ENCODE measurements at regions not wholly inside any gene's neighbourhood (a gene's known extent, or its start where the extent isn't known, plus 50 kb on each side); places are given as distances from the start of the nearest gene placed in this dataset.

GRCh38 chr13:87128491-87128890 lies 542.7 kb upstream of the SLITRK5 start:
- no peak overlapping the region for H3K9ac ChIP-seq (ENCODE audit: insufficient read depth, low read depth, low read length)
- WGBS (ENCODE audit: low lambda C conversion rate) = 0% methylated on average over 2 of the region's 2 CpGs
- DNase-seq (ENCODE audit: low spot score) = no peak
- no peak overlapping the region for H3K4me2 ChIP-seq (ENCODE audit: low read depth, low read length)
- H3K4me3 ChIP-seq (replicated peaks in 1 of 3; ENCODE audit: insufficient read depth in 1 of 3, low read depth in 2 of 3, low read length in 3 of 3) = no peak overlapping the region
- H3K27me3 ChIP-seq (ENCODE audit: control insufficient read depth in 1 of 2, insufficient read depth in 2 of 2, low read length in 2 of 2) = no peaks in the 10 kb centered on the region; a peak in 1 of 5 replicates
- no peak for FAIRE-seq
- no peaks in the 10 kb centered on the region for H3K36me3 ChIP-seq (replicated peaks in 1 of 2; ENCODE audit: control insufficient read depth in 1 of 2, insufficient read depth in 2 of 2, low read length in 2 of 2)
- no peaks in the 10 kb centered on the region for H3K4me1 ChIP-seq (ENCODE audit: insufficient read depth, low read length)
- no TSS peak for BruUV-seq (replicated peaks)
- in situ Hi-C loops (cut with HindIII; ENCODE audit: extremely low pct_ligation_motif_present, low pct_unique_long_range_greater_than_20kb) (no loop called here), intact Hi-C loops (cut with micrococcal nuclease; ENCODE audit: unreplicated experiment) (no loop called here)
- H3K9me3 ChIP-seq (ENCODE audit: low read length) = no peaks in the 10 kb centered on the region
- H2AFZ ChIP-seq (ENCODE audit: low read length) = no peak overlapping the region
- TF ChIP-seq FOXC1 (CRISPR knock-in tag; IDR thresholded peaks at IDR 0.05; ENCODE audit: borderline replicate concordance) = no peak
- TF ChIP-seq ZSCAN30 (CRISPR knock-in tag; IDR thresholded peaks at IDR 0.05) = no peak
- TF ChIP-seq ZNF264 (CRISPR knock-in tag; IDR thresholded peaks at IDR 0.05) = no peak
- no peak for TF ChIP-seq FOXJ3 (CRISPR knock-in tag; IDR thresholded peaks at IDR 0.05; ENCODE audit: borderline replicate concordance)
- TF ChIP-seq ZNF772 (CRISPR knock-in tag; IDR thresholded peaks at IDR 0.05) = no peak
- no peak for TF ChIP-seq ZNF280B (CRISPR knock-in tag; IDR thresholded peaks at IDR 0.05; ENCODE audit: borderline replicate concordance)
- no peak for TF ChIP-seq HNRNPLL (IDR thresholded peaks at IDR 0.05; ENCODE audit: low read depth, low read length, poor library complexity, severe bottlenecking)
- TF ChIP-seq ZBTB20 (CRISPR knock-in tag; IDR thresholded peaks at IDR 0.05; ENCODE audit: borderline replicate concordance, low read depth) = no peak
- TF ChIP-seq ZC3H13 (CRISPR knock-in tag; IDR thresholded peaks at IDR 0.05) = no peak
- no peak for TF ChIP-seq SP5 (CRISPR knock-in tag; IDR thresholded peaks at IDR 0.05; ENCODE audit: borderline replicate concordance, low read depth)
- no peak for TF ChIP-seq CEBPG (CRISPR knock-in tag; IDR thresholded peaks at IDR 0.05)
- no peak for TF ChIP-seq THAP11 (CRISPR knock-in tag; IDR thresholded peaks at IDR 0.05)
- no peak for TF ChIP-seq BORCS8-MEF2B (CRISPR knock-in tag; IDR thresholded peaks at IDR 0.05)
- no peak for TF ChIP-seq NFE2L2 (IDR thresholded peaks at IDR 0.05; ENCODE audit: low read length)
- no peak for TF ChIP-seq NPAS2 (CRISPR knock-in tag; IDR thresholded peaks at IDR 0.05; ENCODE audit: borderline replicate concordance)
- no peak for TF ChIP-seq YEATS4 (CRISPR knock-in tag; IDR thresholded peaks at IDR 0.05; ENCODE audit: borderline replicate concordance)
- no peak for TF ChIP-seq HNF1A (IDR thresholded peaks at IDR 0.05; ENCODE audit: low read depth)
- no peak for TF ChIP-seq HNF1A (CRISPR knock-in tag; IDR thresholded peaks at IDR 0.05; ENCODE audit: borderline replicate concordance)
- no peak for TF ChIP-seq ZNF563 (CRISPR knock-in tag; IDR thresholded peaks at IDR 0.05)
- no peak for ATAC-seq
- CTCF ChIA-PET (ENCODE audit: low intra/inter-chr PET ratio, low total read pairs) = no interaction called here
- H4K20me1 ChIP-seq (ENCODE audit: insufficient read depth, low read length) = no peaks in the 10 kb centered on the region
- no peak overlapping the region for H3K27ac ChIP-seq (ENCODE audit: extremely low read length, insufficient read depth, low read length)
- POLR2A ChIA-PET = no interaction called here
- no peaks in the 10 kb centered on the region for H3K79me2 ChIP-seq (ENCODE audit: insufficient read depth, low read length)

Data from HepG2 (cell line).